ENCODE measurements at regions not wholly inside any gene's neighbourhood (a gene's known extent, or its start where the extent isn't known, plus 50 kb on each side); places are given as distances from the start of the nearest gene placed in this dataset.

- Mint-ChIP-seq H3K36me3 (ENCODE audit: low read depth) (no peaks in the 10 kb centered on the region), H3K4me1 (peaks cover 26% of the 10 kb centered on the region), H3K27me3 (ENCODE audit: low read depth, poor library complexity) (no peaks in the 10 kb centered on the region), H3K9me3 (no peaks in the 10 kb centered on the region), H3K27ac (peak overlapping the region; percentile 77), H3K4me3 (no peak overlapping the region)
- no peak for DNase-seq
- TF ChIP-seq, protein P1, sequence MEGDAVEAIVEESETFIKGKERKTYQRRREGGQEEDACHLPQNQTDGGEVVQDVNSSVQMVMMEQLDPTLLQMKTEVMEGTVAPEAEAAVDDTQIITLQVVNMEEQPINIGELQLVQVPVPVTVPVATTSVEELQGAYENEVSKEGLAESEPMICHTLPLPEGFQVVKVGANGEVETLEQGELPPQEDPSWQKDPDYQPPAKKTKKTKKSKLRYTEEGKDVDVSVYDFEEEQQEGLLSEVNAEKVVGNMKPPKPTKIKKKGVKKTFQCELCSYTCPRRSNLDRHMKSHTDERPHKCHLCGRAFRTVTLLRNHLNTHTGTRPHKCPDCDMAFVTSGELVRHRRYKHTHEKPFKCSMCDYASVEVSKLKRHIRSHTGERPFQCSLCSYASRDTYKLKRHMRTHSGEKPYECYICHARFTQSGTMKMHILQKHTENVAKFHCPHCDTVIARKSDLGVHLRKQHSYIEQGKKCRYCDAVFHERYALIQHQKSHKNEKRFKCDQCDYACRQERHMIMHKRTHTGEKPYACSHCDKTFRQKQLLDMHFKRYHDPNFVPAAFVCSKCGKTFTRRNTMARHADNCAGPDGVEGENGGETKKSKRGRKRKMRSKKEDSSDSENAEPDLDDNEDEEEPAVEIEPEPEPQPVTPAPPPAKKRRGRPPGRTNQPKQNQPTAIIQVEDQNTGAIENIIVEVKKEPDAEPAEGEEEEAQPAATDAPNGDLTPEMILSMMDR (IDR thresholded peaks at IDR 0.05) = no peak
These were observed 382.5 kb upstream of the ATP2B1 start for GRCh38 chr12:90090929-90091651.

GRCh38 chr12:90086281-90086680, 377.6 kb upstream of the ATP2B1 start:
- no peaks in the 10 kb centered on the region for H3K36me3 Mint-ChIP-seq (ENCODE audit: low read depth)
- TF ChIP-seq, protein P1 (IDR thresholded peaks at IDR 0.05) = no peak
- no peak for DNase-seq
- H3K4me3 Mint-ChIP-seq = no peak overlapping the region
- H3K4me1 Mint-ChIP-seq = peaks cover 38% of the 10 kb centered on the region
- peak overlapping the region; percentile 92 for H3K27ac Mint-ChIP-seq
- no peaks in the 10 kb centered on the region for H3K9me3 Mint-ChIP-seq
- H3K27me3 Mint-ChIP-seq (ENCODE audit: low read depth, poor library complexity) = peaks cover 3% of the 10 kb centered on the region

DNA sequence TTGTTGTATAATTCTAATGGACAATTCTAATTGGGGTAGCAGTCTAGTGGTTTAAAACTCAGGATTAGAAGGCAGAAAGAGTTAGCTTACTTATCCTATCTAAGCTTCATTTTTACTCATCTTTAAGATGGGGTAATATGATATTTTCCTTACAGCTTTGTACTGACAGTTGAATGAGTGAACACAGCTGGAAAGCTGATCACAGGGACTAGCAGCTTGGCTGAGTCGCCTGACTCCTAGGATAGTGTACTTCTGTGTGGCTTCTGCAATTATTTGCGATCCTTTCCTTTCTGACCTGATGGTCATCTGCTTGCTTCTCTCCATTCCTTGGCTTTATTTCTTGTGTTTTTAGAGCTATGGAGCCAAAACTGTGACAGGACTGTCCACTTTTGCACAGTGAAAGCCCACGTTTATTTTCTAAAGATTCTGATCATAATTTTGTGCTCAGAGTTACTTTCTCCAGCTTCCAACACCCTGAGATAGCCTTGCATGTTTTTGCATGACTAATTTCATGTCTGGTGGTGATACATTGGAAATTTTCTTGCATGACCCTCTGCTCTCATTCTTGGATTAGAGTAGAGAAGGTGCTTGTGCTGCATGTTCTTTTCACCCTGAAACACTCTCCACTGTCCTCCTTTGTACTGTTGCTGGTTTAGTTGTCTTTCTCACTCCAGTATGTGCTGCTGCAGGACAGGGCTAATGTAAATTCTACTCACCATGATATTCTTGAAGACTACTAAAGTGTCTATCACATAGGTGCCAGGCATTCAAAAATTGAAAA, 377.0 kb upstream of the ATP2B1 start:
- Mint-ChIP-seq H3K9me3 (no peaks in the 10 kb centered on the region), H3K27ac (peak overlapping the region; percentile 92)

DNA sequence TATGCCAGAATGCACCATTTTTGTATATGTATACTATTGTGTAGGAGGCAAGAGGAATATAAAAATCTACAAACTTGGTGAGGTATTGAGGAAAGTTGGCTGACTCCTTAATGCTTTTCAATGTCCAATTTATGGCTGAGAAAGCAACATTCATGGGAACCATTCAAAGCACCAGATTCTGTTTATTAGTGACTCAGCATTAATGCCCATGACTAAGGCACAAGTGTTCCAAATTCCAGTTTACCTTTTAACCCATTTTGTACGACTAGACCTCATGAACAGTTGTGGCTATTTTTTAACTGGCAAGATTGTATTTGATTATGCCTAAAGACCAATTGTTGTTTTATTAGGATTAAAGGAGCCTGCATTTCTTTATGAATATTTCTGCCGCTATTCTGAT, 375.4 kb upstream of the ATP2B1 start:
- no peak for DNase-seq
- Mint-ChIP-seq H3K4me1 (peaks cover 27% of the 10 kb centered on the region), H3K4me3 (no peak overlapping the region)

More for the DNA sequence above, 377.0 kb upstream of the ATP2B1 start:
- Mint-ChIP-seq H3K36me3 (ENCODE audit: low read depth) (no peaks in the 10 kb centered on the region), H3K27me3 (ENCODE audit: low read depth, poor library complexity) (peaks cover 3% of the 10 kb centered on the region), H3K4me3 (no peak overlapping the region), H3K4me1 (peaks cover 32% of the 10 kb centered on the region)
- TF ChIP-seq, protein P1 (IDR thresholded peaks at IDR 0.05) = no peak
- no peak for DNase-seq

DNA sequence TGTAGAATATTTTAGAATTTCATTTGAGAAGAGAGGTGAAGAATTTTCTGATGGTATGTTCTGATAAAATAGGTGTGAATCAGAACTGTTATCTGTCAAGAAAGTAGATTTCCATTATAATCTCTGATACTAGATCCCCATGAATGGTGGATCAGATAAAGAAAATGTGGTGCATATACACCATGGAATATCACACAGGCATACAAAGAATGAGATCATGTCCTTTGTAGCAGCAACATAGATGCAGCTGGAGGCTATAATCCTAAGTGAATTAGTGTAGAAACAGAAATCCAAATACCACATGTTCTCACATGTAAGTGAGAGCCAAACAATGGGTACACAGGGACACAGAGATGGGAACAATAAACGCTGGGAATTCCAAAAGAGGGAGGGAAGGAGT, 372.0 kb upstream of the ATP2B1 start:
- Mint-ChIP-seq H3K9me3 (no peaks in the 10 kb centered on the region), H3K4me1 (peaks cover 12% of the 10 kb centered on the region), H3K36me3 (ENCODE audit: low read depth) (no peaks in the 10 kb centered on the region), H3K4me3 (no peak overlapping the region), H3K27ac (no peak overlapping the region), H3K27me3 (ENCODE audit: low read depth, poor library complexity) (peaks cover 3% of the 10 kb centered on the region)
- TF ChIP-seq, protein P1 (IDR thresholded peaks at IDR 0.05) = no peak
- DNase-seq = no peak

More for the DNA sequence above, 375.4 kb upstream of the ATP2B1 start:
- TF ChIP-seq, protein P1 (IDR thresholded peaks at IDR 0.05) = no peak
- no peaks in the 10 kb centered on the region for H3K36me3 Mint-ChIP-seq (ENCODE audit: low read depth)
- no peak overlapping the region for H3K27ac Mint-ChIP-seq
- no peaks in the 10 kb centered on the region for H3K9me3 Mint-ChIP-seq
- peaks cover 3% of the 10 kb centered on the region for H3K27me3 Mint-ChIP-seq (ENCODE audit: low read depth, poor library complexity)

Measured in nephron progenitor cell (in vitro differentiated cells).